HEK293 (cell line): ENCODE measurements at regions not wholly inside any gene's neighbourhood (a gene's known extent, or its start where the extent isn't known, plus 50 kb on each side); places are given as distances from the start of the nearest gene placed in this dataset.

Source experiments
- CTCF ChIA-PET: fragments of 350-600 bp; formaldehyde crosslinking; extraction: SDS; loops from one replicate; lab custom pipeline; 2021; ENCODE audit warnings: antibody characterized with exemption; lab: Yijun Ruan, JAX
- POLR2A ChIA-PET: fragments of 300-600 bp; formaldehyde crosslinking; extraction: SDS; loops from one replicate; lab custom pipeline; 2020; ENCODE audit warnings: antibody characterized with exemption, inconsistent platforms; lab: Yijun Ruan, JAX
- H3K27ac ChIP-seq: fragments of 200-500 bp; sonication (Bioruptor generic); 2 replicates; pipeline ENCODE4 v1.5.1; 2014; ENCODE audit warnings: low read depth, low read length, control low read depth, inconsistent platforms; ENCODE audit errors: extremely low read depth
- H3K36me3 ChIP-seq, 2 experiments: fragments of 200-500 bp in 1 of 2; sonication (Bioruptor generic) in 1 of 2; 1 replicate in 1 of 2; 2 replicates in 1 of 2; pipeline ENCODE4 v1.5.1; 2014 to 2017; ENCODE audit warnings: inconsistent platforms in 2 of 2, low read length in 2 of 2; ENCODE audit not compliant: control insufficient read depth in 2 of 2, insufficient read depth in 1 of 2
- H3K4me1 ChIP-seq: fragments of 200-500 bp; sonication (Bioruptor generic); 2 replicates; pipeline ENCODE4 v1.5.1; 2014; ENCODE audit warnings: mild to moderate bottlenecking, low read length, inconsistent platforms; ENCODE audit not compliant: control insufficient read depth, insufficient read depth
- H3K4me3 ChIP-seq: 2 replicates; pipeline ENCODE4 v1.5.1; 2011; ENCODE audit warnings: low read depth, mild to moderate bottlenecking, control low read depth, low read length, moderate library complexity
- H3K9me3 ChIP-seq: fragments of 200-500 bp; sonication (Bioruptor generic); 2 replicates; pipeline ENCODE4 v1.5.1; 2014; ENCODE audit warnings: low read depth, low read length, inconsistent platforms; ENCODE audit not compliant: control insufficient read depth, insufficient read depth
- BCL6B ChIP-seq: fragments of 450-650 bp; formaldehyde crosslinking; IDR thresholded peaks from 2 replicates; pipeline ENCODE4 v1.5.1; 2017; ENCODE audit warnings: missing biosample characterization, missing genetic modification characterization
- GLIS1 ChIP-seq: fragments of 450-650 bp; formaldehyde crosslinking; IDR thresholded peaks from 2 replicates; pipeline ENCODE4 v1.5.1; 2016; ENCODE audit warnings: missing biosample characterization, missing genetic modification characterization
- KLF16 ChIP-seq: fragments of 450-650 bp; formaldehyde crosslinking; IDR thresholded peaks from 2 replicates; pipeline ENCODE4 v1.5.1; 2017; ENCODE audit warnings: missing biosample characterization, missing genetic modification characterization
- KLF9 ChIP-seq: fragments of 450-650 bp; formaldehyde crosslinking; IDR thresholded peaks from 2 replicates; pipeline ENCODE4 v1.5.1; 2016; ENCODE audit warnings: missing biosample characterization, missing genetic modification characterization, low read depth
- MZF1 ChIP-seq: fragments of 450-650 bp; formaldehyde crosslinking; IDR thresholded peaks from 2 replicates; pipeline ENCODE4 v1.5.1; 2017; ENCODE audit warnings: missing biosample characterization, missing genetic modification characterization, borderline replicate concordance
- OSR2 ChIP-seq: fragments of 450-650 bp; formaldehyde crosslinking; IDR thresholded peaks from 2 replicates; pipeline ENCODE4 v1.5.1; 2016; ENCODE audit warnings: missing biosample characterization, missing genetic modification characterization
- OVOL3 ChIP-seq: fragments of 450-650 bp; formaldehyde crosslinking; IDR thresholded peaks from 2 replicates; pipeline ENCODE4 v1.5.1; 2016; ENCODE audit warnings: missing biosample characterization, missing genetic modification characterization
- PRDM4 ChIP-seq: fragments of 450-650 bp; formaldehyde crosslinking; IDR thresholded peaks from 2 replicates; pipeline ENCODE4 v1.5.1; 2017; ENCODE audit warnings: missing biosample characterization, missing genetic modification characterization
- TRIM28 ChIP-seq: IDR thresholded peaks from 2 replicates; pipeline ENCODE4 v1.6.1; 2011; ENCODE audit warnings: low read length, control low read depth, borderline replicate concordance
- ZBTB48 ChIP-seq: fragments of 450-650 bp; formaldehyde crosslinking; IDR thresholded peaks from 2 replicates; pipeline ENCODE4 v1.5.1; 2016; ENCODE audit warnings: missing biosample characterization, missing genetic modification characterization
- ZNF133 ChIP-seq: fragments of 450-650 bp; formaldehyde crosslinking; IDR thresholded peaks from 2 replicates; pipeline ENCODE4 v1.5.1; 2016; ENCODE audit warnings: missing biosample characterization, missing genetic modification characterization
- ZNF140 ChIP-seq: fragments of 450-650 bp; formaldehyde crosslinking; IDR thresholded peaks from 2 replicates; pipeline ENCODE4 v1.5.1; 2016; ENCODE audit warnings: missing biosample characterization, missing genetic modification characterization
- ZNF19 ChIP-seq: fragments of 450-650 bp; formaldehyde crosslinking; IDR thresholded peaks from 2 replicates; pipeline ENCODE4; 2016; ENCODE audit warnings: missing biosample characterization, missing genetic modification characterization, low read depth
- ZNF221 ChIP-seq: fragments of 450-650 bp; formaldehyde crosslinking; IDR thresholded peaks from 2 replicates; pipeline ENCODE4 v1.5.1; 2017; ENCODE audit warnings: missing biosample characterization, missing genetic modification characterization, borderline replicate concordance
- ZNF510 ChIP-seq: fragments of 450-650 bp; formaldehyde crosslinking; IDR thresholded peaks from 2 replicates; pipeline ENCODE4 v1.5.1; 2018; ENCODE audit warnings: mild to moderate bottlenecking, missing genetic modification characterization, missing biosample characterization; ENCODE audit not compliant: insufficient replicate concordance
- ZNF530 ChIP-seq: fragments of 450-650 bp; formaldehyde crosslinking; IDR thresholded peaks from 2 replicates; pipeline ENCODE4 v1.5.1; 2016; ENCODE audit warnings: low read depth, missing biosample characterization, missing genetic modification characterization
- ZNF555 ChIP-seq: fragments of 450-650 bp; formaldehyde crosslinking; conservative IDR thresholded peaks from 2 replicates; pipeline ENCODE4 v1.5.1; 2017; ENCODE audit warnings: missing biosample characterization, mild to moderate bottlenecking, missing genetic modification characterization, inconsistent platforms
- ZNF623 ChIP-seq: fragments of 450-650 bp; formaldehyde crosslinking; IDR thresholded peaks from 2 replicates; pipeline ENCODE4 v1.5.1; 2016; ENCODE audit warnings: missing biosample characterization, missing genetic modification characterization
- ZNF654 ChIP-seq: fragments of 450-650 bp; formaldehyde crosslinking; IDR thresholded peaks from 2 replicates; pipeline ENCODE4 v1.5.1; 2016; ENCODE audit warnings: low read depth, missing biosample characterization, missing genetic modification characterization
- ZNF768 ChIP-seq: fragments of 450-650 bp; formaldehyde crosslinking; IDR thresholded peaks from 2 replicates; pipeline ENCODE4 v1.5.1; 2018; ENCODE audit warnings: missing biosample characterization, mild to moderate bottlenecking, missing genetic modification characterization
- ZSCAN30 ChIP-seq: fragments of 450-650 bp; IDR thresholded peaks from 2 replicates; pipeline ENCODE4 v1.5.1; 2018; ENCODE audit warnings: missing biosample characterization, mild to moderate bottlenecking, missing genetic modification characterization, moderate library complexity
- TF ChIP-seq, protein P1 (sequence below): fragments of 450-650 bp; IDR thresholded peaks from 2 replicates; pipeline ENCODE4 v1.5.1; 2018; ENCODE audit warnings: missing biosample characterization, mild to moderate bottlenecking, missing genetic modification characterization
- TF ChIP-seq, protein P2 (sequence below): fragments of 450-650 bp; formaldehyde crosslinking; IDR thresholded peaks from 2 replicates; pipeline ENCODE4 v1.5.1; 2016; ENCODE audit warnings: missing biosample characterization, missing genetic modification characterization
- TF ChIP-seq, protein P3 (sequence below): fragments of 450-650 bp; formaldehyde crosslinking; IDR thresholded peaks from 2 replicates; pipeline ENCODE4 v1.5.1; 2016; ENCODE audit warnings: missing biosample characterization, missing genetic modification characterization, borderline replicate concordance

GRCh38 chr1:80495806-80496205 lies 1304.9 kb upstream of the ADGRL2 start:
- ChIA-PET CTCF (no interaction called here), POLR2A (no interaction called here)
- H3K9me3 ChIP-seq, result no peaks in the 10 kb centered on the region
- no peaks in the 10 kb centered on the region for H3K4me1 ChIP-seq
- TF ChIP-seq ZNF19 (tag by site-specific recombination), result no peak
- TF ChIP-seq TRIM28, result no peak
- TF ChIP-seq ZNF140 (tag by site-specific recombination), result no peak
- no peak for TF ChIP-seq ZNF221 (tag by site-specific recombination)
- no peak for TF ChIP-seq ZNF654 (tag by site-specific recombination)
- TF ChIP-seq, protein P1, sequence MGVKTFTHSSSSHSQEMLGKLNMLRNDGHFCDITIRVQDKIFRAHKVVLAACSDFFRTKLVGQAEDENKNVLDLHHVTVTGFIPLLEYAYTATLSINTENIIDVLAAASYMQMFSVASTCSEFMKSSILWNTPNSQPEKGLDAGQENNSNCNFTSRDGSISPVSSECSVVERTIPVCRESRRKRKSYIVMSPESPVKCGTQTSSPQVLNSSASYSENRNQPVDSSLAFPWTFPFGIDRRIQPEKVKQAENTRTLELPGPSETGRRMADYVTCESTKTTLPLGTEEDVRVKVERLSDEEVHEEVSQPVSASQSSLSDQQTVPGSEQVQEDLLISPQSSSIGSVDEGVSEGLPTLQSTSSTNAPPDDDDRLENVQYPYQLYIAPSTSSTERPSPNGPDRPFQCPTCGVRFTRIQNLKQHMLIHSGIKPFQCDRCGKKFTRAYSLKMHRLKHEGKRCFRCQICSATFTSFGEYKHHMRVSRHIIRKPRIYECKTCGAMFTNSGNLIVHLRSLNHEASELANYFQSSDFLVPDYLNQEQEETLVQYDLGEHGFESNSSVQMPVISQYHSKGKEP, result no peak
- no peak for TF ChIP-seq BCL6B
- TF ChIP-seq ZSCAN30 (tag by site-specific recombination), result no peak
- TF ChIP-seq GLIS1 (tag by site-specific recombination), result no peak
- TF ChIP-seq ZNF623 (tag by site-specific recombination), result no peak
- no peak for TF ChIP-seq ZNF510 (tag by site-specific recombination)
- TF ChIP-seq, protein P2, sequence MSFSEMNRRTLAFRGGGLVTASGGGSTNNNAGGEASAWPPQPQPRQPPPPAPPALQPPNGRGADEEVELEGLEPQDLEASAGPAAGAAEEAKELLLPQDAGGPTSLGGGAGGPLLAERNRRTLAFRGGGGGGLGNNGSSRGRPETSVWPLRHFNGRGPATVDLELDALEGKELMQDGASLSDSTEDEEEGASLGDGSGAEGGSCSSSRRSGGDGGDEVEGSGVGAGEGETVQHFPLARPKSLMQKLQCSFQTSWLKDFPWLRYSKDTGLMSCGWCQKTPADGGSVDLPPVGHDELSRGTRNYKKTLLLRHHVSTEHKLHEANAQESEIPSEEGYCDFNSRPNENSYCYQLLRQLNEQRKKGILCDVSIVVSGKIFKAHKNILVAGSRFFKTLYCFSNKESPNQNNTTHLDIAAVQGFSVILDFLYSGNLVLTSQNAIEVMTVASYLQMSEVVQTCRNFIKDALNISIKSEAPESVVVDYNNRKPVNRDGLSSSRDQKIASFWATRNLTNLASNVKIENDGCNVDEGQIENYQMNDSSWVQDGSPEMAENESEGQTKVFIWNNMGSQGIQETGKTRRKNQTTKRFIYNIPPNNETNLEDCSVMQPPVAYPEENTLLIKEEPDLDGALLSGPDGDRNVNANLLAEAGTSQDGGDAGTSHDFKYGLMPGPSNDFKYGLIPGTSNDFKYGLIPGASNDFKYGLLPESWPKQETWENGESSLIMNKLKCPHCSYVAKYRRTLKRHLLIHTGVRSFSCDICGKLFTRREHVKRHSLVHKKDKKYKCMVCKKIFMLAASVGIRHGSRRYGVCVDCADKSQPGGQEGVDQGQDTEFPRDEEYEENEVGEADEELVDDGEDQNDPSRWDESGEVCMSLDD (tag by site-specific recombination), result no peak
- no peak for TF ChIP-seq ZNF530
- no peak for TF ChIP-seq PRDM4 (tag by site-specific recombination)
- TF ChIP-seq ZBTB48 (tag by site-specific recombination), result no peak
- H3K36me3 ChIP-seq, result no peaks in the 10 kb centered on the region
- H3K27ac ChIP-seq, result no peak overlapping the region
- H3K4me3 ChIP-seq, result no peak overlapping the region

DNA sequence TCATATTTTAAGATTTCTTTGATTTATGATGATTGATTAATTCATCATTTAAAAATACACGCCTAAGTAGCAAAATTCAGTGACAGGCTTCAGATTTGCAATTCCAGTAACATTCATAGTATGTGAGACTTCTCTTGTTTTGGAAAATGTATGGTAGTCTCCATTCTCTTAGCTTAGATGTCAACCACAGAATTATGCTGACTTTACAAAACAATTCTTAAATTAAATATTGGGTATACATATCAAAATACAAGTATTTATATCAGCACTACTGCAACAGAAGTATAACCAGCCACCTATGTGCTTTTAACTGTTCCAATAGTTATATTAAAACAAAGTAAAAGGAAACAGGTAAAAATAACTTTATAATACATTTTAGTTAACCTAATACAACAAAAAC lies 1328.6 kb upstream of the ADGRL2 start:
- Histone ChIP-seq H3K9me3 (no peaks in the 10 kb centered on the region), H3K36me3 (no peaks in the 10 kb centered on the region), H3K4me3 (no peak overlapping the region), H3K27ac (no peak overlapping the region), H3K4me1 (no peaks in the 10 kb centered on the region)
- ChIA-PET POLR2A (no interaction called here), CTCF (no interaction called here)
- TF ChIP-seq ZNF768 (tag by site-specific recombination), result no peak
- no peak for TF ChIP-seq ZNF555 (tag by site-specific recombination)
- no peak for TF ChIP-seq KLF16 (tag by site-specific recombination)
- TF ChIP-seq MZF1 (tag by site-specific recombination), result no peak
- TF ChIP-seq, protein P3, sequence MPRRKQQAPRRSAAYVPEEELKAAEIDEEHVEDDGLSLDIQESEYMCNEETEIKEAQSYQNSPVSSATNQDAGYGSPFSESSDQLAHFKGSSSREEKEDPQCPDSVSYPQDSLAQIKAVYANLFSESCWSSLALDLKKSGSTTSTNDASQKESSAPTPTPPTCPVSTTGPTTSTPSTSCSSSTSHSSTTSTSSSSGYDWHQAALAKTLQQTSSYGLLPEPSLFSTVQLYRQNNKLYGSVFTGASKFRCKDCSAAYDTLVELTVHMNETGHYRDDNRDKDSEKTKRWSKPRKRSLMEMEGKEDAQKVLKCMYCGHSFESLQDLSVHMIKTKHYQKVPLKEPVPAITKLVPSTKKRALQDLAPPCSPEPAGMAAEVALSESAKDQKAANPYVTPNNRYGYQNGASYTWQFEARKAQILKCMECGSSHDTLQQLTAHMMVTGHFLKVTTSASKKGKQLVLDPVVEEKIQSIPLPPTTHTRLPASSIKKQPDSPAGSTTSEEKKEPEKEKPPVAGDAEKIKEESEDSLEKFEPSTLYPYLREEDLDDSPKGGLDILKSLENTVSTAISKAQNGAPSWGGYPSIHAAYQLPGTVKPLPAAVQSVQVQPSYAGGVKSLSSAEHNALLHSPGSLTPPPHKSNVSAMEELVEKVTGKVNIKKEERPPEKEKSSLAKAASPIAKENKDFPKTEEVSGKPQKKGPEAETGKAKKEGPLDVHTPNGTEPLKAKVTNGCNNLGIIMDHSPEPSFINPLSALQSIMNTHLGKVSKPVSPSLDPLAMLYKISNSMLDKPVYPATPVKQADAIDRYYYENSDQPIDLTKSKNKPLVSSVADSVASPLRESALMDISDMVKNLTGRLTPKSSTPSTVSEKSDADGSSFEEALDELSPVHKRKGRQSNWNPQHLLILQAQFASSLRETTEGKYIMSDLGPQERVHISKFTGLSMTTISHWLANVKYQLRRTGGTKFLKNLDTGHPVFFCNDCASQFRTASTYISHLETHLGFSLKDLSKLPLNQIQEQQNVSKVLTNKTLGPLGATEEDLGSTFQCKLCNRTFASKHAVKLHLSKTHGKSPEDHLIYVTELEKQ (tag by site-specific recombination), result no peak
- TF ChIP-seq ZNF133, result no peak
- no peak for TF ChIP-seq ZNF654 (tag by site-specific recombination)
- TF ChIP-seq OVOL3 (tag by site-specific recombination), result no peak
- no peak for TF ChIP-seq OSR2 (tag by site-specific recombination)
- TF ChIP-seq KLF9 (tag by site-specific recombination), result no peak
